HG02870 (cell line): ENCODE measurements at regions not wholly inside any gene's neighbourhood (a gene's known extent, or its start where the extent isn't known, plus 50 kb on each side); places are given as distances from the start of the nearest gene placed in this dataset.

ENCODE experiments used
- ATAC-seq: cut with Tn5 transposase; IDR thresholded peaks from one replicate; pipeline ENCODE4 v1.9.1; 2021; ENCODE audit warnings: mild to moderate bottlenecking, moderate library complexity; ENCODE audit not compliant: unreplicated experiment

DNA sequence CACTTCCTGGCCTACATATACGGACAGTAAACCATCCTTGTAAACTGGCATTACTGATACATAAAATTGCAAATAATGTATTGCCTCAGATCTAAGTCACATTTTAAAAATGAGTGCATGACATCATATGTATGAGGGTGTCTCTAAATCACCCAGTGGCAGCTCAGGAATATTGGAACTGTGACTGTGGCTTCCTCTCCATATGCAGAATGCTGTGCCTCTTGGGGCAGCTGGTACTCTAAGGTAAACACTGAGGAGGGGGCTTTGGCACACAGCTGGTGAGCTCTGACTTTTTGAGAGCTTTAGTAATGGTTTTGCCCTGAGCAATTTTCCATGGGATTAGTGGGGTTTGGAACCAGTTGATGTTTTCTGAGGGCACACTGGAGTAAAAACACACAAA, 263.7 kb downstream of the BMP4 start:
- no peak for ATAC-seq

- ATAC-seq = no peak
These were observed 264.2 kb downstream of the BMP4 start for GRCh38 chr14:53692451-53692850.

GRCh38 chr14:53683229-53683628, 273.4 kb downstream of the BMP4 start:
- ATAC-seq = no peak

DNA sequence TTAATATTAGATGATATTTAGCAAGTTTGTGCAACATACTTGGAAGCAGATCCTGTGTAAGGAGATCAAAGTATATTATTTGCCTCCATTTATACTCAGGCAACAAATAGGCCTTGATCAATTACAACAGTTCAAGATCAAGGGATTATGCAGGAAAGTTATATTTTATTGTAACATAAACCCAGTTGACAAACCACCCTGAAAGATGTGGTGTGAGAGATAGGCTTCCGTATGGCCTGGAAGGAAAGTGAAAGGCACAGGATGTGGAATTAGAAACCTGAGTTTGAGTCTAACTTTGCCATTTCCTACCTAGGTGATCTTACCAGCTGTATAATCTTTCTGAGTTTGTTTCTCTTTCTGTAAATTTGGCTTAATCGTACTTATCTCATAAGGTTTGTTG, 284.1 kb downstream of the BMP4 start:
- ATAC-seq = no peak

DNA sequence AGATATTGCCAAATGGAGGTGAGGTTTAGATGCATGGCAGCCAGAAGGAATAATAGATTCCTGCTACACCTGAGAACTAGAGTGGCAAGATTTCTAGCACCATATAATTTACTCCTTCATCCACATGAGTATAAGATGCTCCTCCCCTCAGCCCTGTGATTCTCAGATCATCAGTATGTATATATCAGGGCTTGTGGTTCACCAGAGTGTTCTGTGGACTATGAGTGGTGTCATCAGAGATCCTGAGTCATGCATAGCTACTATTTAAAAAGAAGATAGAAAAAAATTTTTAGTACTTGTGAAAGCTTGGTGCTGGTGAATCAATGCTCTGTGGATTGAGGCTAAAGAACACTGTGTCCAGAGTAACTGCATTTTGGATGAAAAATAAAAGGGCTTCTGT, 285.9 kb downstream of the BMP4 start:
- ATAC-seq = no peak

DNA sequence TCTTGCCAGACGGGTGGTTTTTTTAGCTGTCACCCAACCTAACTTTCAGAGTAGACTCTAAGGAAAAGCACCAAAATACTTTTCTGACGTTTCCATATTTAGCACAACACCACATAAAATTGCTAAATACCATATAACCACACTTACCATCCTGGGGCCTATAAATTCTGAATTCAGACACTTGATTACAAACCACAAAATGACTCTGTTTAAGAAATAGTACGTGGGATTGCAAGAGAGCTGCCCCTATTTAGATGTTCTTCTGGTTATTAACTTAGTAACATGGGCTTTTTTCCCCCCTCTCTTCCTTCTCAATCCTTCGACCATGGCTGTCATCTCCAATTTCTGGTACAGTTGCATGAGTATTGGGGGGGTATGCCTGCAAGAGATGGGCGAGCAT, 287.7 kb downstream of the BMP4 start:
- no peak for ATAC-seq

DNA sequence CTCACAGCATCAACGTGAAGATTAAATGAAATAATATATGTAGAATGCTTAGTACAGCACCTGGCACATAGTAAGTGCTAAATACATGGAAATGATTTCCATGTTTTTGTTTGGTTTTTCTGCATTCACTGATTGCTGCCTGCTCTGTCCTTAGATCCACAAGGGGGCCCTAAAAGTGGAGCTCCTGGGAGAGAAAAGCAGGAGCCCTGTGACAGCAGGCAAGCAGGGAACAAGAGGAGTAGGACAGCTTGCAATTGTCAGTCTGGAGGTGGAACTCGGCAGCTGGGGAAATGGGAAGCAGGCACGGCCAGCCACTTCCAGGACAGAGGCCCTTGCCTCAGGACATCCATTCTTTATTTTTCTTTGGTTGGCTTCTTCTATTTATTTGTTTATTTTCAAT, 292.9 kb downstream of the BMP4 start:
- ATAC-seq = no peak

GRCh38 chr14:53655080-53655785, 301.4 kb downstream of the BMP4 start:
- peak; percentile 80 for ATAC-seq

GRCh38 chr14:53652068-53652467, 304.6 kb downstream of the BMP4 start:
- ATAC-seq = no peak

DNA sequence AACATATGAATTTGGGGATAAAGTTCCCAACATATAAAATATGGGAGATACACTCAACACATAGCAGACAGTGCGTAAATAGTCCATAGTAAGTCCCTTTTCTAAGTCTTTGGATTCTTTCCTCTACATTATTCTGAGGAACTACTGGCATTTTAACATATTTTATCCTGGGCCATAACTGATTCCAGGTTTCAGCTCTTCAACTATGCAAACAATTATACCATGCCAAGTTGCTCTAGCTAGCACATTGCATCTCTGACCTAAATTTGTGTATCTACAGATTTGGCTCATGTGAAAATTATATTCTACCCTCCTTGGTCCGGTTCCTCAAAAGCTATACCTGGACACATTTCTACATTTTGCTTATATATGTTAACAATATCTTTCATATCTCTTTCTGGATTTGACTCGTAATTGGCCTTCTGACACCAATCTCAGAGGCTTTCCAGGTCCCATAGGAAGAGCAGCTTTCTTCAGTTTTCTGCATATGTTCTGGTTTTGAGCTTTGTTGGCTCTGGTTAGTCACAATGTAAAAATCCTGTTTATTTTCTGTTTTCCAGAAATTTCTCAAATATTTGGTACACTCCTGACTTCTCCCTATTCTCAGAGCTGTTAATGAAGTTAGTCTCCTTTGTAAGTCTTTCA, 305.4 kb downstream of the BMP4 start:
- no peak for ATAC-seq

GRCh38 chr14:53646925-53647324, 309.7 kb downstream of the BMP4 start:
- ATAC-seq = no peak

DNA sequence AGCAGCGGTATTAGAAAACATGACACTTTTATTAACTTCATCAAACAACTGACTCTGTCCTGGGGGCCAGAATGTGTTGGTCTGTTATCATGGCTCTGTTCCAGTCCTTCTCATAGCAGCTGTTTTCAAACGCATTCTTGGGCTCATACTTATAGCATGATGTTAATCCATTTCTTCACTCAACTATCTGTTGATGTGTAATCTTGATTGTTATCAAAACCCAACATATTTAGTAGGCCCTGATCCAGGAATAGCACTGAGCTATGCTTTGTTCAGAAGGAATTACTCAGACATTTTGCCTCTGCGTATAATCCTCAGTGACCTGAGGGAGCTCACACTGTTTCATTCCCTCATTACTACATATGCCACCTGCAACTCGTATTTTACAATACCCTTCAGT, 315.9 kb downstream of the BMP4 start:
- ATAC-seq = no peak

DNA sequence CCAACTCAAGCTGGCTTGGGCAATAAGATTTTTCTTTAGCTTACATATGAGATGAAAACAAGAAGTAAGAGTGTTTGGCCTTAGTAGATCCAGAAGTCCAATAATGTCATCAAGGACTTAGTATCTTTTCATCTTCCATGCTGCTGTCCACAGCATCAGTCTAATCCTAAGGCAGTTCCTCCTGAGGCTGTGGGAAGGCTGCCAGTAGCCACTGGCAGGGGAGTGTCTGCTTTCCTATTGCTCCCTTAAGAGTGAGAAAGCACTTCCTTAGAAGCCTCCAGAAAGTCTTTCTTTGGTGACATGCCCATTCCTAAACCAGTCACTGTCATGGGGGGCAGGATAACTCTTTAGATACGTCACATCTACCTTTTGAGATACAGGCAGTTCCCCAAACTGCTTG, 317.7 kb downstream of the BMP4 start:
- no peak for ATAC-seq

DNA sequence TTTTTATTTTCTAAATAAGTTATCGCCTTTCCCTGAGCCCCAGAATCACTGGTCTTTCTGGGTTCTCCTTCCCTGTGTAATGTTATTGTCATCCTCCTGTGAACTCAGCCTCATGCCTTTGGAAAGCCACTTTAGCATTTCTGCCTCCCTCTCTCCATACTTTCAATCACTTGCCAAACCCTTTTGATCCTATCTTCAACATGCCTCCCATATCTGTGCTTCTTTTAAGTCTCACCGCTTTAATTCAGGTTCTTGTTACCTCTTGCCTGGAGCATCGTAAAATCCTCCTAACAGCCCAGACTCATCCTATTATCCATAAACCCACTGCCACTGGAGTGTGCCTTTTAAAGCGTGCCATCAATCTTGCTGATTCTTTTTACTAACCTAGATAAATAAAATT, 321.8 kb downstream of the BMP4 start:
- ATAC-seq = no peak

DNA sequence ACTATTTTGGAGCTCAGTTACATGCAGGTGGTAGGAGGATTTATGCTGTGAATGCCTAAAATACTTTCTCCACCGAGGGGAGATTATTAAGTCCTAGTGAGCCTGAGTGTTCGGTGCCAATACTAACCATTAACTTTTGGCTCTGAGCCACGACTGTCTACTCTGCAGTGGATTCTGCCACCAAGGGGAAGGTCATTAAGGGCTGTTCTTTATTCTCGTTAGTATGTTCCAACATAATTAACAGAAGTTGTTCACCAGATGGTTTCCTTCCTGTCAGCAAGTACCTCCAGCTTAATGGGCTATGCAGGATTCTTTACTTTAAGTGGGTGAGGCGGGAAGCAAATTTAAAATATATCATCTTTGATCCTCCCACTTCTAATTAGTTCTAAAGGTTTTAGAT, 326.3 kb downstream of the BMP4 start:
- ATAC-seq = no peak

DNA sequence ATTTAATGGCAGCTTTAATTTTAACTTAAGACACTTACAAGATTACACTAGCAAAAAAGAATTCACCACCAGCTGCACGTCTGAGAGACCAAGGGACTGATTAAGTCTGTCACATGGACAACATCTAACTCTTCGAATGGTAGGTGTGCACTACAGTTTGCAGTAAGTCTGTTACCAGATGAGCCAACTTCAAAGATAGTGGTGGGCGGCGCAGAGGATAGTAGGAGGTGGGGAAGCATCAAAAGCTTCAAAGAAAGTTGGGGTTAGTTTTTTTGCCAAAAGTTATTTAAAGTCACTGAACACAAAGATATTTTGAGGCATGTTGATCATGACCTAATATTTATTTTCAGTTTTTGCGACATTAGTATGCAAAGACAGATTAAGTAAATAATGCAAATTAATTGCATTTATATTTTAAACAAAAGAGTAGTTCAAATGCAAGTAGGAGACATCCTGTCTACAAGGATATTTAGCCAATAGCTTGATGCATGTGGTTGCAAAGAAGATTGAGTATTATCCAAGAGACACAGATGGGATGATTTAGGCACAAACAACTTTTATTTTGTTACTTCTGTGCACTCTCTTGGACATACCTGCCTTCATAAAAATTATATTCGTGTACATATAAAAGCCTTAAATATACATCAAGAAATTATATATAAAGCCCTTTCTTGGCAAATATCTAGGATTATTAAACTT, 327.7 kb downstream of the BMP4 start:
- no peak for ATAC-seq

- ATAC-seq = no peak
These were observed 328.4 kb downstream of the BMP4 start for GRCh38 chr14:53628261-53628660.

DNA sequence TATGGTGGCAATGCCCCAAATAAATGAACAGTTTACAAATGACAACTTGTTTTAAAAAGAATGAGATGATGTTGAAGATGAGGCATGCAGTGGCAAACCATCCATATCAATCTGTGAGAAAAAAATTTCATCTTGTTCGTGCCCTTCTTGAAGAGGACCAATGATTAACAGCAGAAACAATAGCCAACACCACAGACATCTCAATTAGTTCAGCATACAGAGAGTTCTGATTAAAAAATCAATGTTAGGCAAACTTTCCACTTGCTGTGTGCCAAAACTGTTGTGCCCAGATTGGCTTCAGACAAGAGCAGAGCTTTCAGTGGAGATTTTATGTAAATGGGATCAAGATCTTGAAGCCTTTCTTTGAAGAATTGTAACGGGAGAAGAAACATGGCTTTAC, 329.9 kb downstream of the BMP4 start:
- no peak for ATAC-seq

DNA sequence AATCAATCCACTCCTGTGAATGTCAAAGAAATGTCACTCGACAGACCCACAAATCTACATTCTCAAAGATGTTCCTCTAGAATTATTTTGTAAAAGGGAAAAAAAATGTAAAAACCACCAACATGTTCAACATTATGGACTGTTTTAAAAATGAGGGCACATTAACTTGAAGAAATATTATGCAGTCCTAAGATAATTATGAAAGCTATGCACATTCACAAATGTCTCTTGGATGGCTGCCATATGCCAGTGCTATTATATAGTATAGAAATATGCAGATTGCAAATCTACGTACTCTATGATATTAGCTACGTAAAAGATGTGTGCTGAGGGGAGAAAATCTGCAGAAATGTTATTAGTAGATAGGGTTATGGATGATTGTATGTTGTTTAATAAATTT, 334.2 kb downstream of the BMP4 start:
- no peak for ATAC-seq

GRCh38 chr14:53621921-53622320, 334.7 kb downstream of the BMP4 start:
- ATAC-seq = no peak

DNA sequence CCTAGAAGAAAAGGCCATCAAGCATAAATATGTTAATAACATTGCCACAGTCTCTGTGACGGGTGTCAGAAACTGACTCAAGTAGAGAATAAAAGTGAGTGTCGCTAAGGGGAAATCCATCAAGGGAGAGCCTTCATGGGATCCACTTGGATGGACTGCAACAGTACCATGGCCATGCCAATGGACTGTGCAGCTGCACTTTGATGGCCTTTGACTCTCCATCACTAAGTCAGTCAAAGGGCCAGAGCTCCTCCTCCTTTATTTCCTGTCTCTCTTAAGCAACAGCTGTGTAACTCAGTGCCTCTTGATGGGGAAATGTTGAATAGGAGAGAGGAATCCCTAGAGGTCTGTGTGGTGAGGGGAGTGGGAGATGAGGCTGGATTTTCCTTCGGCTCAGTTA, 335.2 kb downstream of the BMP4 start:
- peak; percentile 57 for ATAC-seq

DNA sequence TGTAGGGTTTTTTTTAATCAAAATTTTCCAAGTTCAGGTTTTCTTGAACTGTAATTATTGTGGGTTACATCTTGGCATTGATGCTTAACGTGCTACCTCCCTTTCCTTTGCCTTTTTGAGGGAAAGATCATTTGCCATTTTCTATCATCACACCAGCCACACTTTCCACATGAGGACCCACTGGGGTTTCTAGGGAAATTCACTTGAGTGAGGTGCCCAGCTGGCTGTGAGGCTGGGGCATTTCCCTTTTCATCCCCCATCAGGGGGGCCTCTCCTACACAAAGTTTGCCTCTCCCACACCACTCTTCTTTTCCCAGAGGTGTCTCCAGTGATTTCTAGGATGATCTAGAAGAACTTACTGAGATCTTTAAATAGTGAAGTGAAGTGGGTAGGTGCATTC, 335.7 kb downstream of the BMP4 start:
- peak; percentile 26 for ATAC-seq
